ENCODE measurements at regions not wholly inside any gene's neighbourhood (a gene's known extent, or its start where the extent isn't known, plus 50 kb on each side); places are given as distances from the start of the nearest gene placed in this dataset.
"Not testable (repeated sequence)": the region's sequence is repeated elsewhere in the genome, so short reads cannot be mapped to it uniquely, and the experiment has no call there.

DNA sequence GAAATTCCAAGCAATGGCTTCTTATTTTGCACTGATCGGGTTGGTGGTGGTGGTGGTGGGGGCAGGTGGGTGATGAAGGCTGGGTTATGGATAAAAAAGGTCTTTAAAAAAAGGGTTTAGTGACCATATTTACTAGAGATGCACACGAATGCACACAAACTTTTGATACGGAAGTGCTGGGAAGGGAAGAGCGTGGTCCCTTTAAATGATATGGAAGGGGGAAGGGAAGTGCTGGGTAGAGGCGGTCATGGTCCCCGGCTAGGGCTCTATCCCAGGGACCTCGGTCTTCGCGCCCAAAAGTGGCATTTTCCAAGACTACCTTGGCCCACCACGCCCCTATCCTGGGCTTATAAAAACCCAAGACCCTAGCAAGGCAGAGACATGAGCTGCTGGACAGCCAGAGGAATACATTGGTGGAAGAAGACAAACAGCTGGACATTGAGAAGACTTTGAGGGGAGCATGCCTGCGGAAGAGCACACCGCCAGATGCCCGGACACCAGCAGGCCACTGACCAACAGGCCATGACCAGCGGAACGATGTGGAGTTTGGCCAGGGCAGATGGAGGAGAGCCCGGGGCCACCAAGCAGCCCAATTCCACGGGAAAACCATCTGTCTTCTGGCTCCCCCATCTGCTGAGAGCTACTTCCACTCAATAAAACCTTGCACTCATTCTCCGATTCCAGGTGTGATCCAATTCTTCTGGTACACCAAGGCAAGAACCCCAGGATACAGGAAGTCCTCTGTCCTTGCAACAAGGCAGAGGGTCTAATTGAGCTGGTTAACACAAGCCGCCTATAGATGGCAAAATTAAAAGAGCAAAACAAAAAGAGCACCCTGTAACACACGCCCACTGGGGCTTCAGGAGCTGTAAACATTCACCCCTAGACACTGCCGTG lies 1720.2 kb downstream of the MRPL39 start:
- DNase-seq (ENCODE audit: low spot score), result no peak

DNA sequence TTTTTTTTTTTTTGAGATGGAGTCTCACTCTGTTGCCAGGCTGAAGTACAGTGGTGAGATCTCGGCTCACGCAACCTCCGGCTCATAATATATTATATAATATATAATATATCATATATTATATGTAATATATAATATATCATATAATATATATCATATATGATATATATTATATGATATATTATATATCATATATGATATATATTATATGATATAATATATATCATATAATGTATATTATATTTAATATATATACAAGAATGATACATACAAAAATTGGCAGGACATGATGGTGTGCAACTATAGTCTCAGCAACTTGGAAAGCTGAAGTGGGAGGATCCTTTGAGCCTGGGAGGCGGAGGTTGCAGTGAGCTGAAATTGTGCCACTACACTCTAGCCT lies 1725.5 kb downstream of the MRPL39 start:
- no peak for DNase-seq (ENCODE audit: low spot score)

DNA sequence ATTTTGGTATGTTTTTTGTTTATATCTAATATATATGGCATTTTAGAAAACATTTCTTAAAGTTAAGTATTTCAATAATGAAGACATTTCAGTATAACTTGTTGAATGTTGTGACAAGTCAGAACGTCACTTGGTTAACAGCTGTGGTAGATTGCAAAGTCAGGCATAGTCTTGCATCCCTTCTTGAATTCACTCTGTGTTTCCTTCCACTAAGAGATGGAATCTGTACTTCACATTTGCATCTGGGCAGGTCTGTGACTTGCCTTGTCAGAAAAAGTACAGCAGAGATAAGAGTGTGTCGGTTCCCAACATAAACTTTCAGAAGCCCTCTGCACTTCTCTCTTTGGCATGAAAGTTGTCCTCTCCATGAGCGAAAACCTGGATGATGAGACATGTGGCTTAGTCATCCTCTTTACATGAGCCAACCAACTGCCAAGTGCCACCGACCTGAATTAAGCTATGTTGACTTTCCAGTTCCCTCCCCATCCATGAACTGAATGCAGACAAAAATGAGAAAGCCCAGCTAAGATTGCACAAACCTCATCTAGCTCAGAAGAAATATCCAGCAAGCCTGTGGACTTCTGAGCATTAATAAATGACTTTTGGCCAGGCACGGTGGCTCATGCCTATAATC lies 1730.2 kb downstream of the MRPL39 start:
- no peak for DNase-seq (ENCODE audit: low spot score)

DNA sequence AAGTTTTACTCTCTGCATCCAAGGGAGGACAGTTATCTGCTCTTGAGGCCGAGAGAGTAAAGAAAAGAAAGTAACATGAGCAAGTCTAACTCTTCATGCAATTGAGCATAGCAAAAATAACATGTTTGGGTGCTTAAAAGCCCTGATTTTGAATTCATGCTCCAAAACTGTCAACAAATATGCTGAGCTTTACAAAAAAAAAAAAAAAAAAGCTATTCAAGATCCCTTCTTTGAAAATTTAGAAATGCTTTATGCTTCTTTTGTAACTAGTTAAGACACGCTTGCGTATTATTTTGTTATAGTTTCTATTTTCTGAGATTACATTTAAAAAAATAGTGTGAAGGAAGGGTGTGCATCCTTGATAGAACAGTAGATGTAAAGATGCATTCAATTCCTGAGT lies 1733.0 kb downstream of the MRPL39 start:
- DNase-seq (ENCODE audit: low spot score), result no peak

DNA sequence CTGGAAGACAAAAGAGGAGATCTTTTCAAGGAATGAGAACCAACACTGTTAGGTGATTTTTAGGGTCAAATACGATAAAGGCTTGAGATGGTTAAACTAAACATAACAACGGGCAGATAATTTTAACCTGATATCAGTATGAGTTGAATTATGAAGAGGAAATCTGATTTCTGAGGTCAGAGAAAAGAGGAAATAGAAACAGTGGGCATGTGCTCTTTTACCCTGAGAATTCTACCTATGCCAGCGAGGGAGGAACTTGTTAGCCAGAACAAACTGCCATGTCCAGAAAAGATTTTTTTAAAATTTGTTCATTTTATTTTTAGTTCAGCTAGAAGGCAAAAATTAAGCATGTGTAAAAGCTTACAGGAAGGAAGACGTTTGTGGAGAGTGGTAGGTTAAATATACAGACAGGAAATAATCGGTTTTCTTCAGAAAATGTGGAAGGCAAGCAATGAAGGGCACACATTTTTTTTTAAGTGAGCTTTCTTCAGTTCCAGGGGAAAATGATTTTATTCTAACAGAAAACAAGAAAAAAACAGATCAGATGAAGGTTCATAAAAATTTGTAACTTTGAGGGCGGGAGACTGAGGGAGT lies 1745.3 kb downstream of the MRPL39 start:
- DNase-seq (ENCODE audit: low spot score), result no peak

DNA sequence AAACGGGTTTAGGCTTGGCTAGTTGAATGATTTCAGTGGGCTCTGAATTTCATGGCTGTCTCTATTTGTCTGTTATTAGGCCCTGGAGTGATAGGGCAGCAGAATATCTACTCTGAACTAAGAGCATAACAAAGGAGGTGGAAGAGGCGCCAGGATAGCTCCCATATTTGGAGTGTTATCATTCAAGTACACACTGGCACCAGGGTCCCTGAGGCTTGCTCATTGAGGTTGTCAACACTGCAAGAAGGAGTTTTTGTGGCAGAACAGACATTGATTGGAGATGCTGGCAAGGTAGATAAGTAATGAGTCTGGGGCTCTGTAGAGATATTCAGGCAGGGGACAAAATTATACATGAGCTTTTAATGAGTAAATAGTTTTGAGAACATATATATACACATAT lies 1748.4 kb downstream of the MRPL39 start:
- no peak for DNase-seq (ENCODE audit: low spot score)

DNA sequence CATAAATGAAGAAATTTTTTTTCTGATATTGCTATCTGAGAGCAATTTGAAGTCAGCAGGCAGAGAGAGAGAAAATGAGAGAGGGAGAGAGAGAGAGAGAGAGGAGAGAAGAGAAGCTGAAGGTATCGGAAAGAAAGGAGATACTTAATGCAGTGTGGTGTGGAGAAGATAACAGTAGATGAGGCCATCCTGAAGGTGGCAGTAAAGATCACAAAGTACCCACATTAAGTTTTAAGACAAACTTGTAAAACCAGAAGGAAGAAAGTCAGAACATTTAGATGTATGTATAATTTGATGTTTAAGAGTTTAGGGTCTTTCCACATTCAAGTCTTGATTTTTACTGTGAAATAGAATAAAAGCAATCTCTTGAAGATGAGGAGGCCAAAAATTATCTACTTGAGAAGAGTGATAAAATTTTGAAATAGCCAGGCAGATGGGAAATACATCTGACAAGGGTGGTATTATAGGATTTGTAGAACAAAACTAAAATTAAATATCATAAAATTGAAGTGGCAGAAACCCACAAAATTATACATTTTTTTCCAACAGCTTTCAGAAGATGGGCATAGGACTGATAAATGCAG lies 1753.4 kb downstream of the MRPL39 start:
- no peak for DNase-seq (ENCODE audit: low spot score)

DNA sequence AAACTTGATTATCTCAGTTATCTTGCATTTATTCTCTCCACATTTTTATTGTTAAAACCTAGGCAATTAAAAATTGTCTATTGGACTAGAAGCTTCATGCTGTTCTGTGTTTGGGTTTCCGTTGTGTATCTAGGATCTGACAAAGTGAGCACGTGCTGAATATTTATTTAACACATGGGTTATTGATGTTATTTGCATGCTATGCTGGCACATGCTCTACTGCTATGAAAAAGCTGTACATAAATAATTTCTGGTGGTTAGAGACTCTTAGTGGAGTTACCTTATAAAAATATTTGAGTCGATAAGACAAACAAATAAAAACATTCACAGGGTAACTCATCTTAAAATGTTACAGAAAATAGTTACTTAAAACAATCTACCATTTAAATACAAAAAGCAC lies 1769.7 kb downstream of the MRPL39 start:
- no peak for DNase-seq (ENCODE audit: low spot score)

DNA sequence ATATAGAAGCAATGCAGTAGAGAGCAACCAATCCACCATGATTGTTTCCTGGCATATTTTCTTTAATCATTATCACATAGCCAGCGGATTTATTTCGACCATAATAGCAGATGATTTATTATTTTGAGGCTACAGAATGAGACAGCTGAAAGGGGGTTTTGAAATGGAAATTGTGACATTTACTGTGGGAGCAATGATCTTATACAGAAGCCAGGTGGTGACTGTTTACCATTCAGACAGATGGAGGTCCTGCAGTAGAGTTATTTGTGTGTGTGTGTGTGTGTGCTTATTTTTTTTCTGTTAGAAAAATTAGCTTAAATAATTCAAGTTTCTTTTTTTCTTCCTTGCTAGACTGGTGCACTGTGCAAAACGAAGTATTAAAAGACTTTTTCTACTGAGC lies 1784.5 kb downstream of the MRPL39 start:
- no peak for DNase-seq (ENCODE audit: low spot score)

DNA sequence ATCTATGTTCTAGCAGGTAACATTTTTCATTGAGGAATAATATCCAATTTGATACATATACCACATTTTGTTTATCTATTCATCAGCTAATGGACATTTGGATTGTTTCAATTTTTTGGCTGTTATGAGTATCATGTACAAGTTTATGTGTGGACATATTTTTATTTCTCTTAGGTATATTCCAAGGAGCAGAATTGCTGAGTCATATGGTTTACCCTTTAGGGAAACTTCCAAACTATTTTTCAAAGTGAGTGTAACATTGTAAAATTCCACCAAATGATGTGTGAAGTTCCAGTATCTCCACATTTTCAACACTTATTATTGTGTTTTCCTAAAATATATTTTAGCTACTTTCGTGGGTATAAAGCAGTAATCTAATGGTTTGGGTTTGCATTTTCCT lies 1789.9 kb downstream of the MRPL39 start:
- no peak for DNase-seq (ENCODE audit: low spot score)

DNA sequence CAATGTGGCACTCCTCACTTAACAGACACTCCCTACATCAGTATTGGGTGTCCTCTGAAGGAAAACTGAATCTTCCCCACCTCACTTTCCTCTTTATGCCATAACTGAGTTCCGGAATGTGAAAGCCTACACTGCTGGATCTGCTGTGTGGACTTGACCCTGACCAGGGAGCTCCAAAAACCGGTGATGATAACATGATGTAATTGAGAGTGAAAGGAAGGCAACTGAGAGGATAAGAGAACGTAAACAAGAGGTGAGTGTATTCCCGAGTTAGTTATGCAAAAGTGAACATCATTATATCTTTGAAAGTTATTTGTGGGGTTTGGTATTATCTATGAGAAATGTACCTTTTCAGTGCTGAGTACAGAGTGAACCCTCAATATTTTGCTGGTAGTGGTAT lies 1794.8 kb downstream of the MRPL39 start:
- no peak for DNase-seq (ENCODE audit: low spot score)

DNA sequence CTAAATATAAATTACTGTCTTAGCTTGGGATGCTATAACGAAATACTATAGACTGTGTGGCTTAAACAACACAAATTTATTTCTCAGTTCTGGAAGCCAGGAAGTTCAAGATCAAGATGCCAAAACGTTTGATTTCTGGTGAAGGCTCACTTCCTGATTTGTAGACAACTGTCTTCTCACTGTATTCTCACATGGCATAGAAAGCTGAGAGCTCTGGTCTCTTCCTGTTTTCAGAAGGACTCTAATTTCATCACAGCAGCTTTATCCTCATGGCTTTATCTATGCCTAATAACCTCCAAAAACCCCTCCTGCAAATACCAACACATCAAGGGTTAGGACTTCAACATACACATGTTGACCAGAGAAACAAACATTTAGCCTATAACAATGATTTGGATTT lies 1795.5 kb downstream of the MRPL39 start:
- no peak for DNase-seq (ENCODE audit: low spot score)

DNA sequence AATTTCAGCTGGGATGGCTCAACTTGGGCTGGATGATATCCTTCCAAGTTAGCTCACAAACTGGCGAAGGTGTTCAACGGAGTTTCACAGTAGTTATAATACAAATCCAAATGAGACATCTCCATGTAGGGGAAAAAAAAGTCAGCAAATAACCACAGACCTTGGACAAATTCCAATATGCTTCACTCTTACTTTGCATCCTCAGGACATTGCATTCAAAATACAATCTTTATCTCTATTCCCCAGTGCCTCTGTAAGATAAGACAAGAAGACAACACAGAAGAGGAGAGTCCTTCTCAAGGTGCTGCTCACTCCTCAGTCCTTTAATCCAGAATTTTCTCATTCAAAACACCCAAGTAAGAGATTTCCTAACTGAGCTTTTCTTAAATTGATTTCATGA lies 1797.7 kb downstream of the MRPL39 start:
- DNase-seq (ENCODE audit: low spot score), result no peak

DNA sequence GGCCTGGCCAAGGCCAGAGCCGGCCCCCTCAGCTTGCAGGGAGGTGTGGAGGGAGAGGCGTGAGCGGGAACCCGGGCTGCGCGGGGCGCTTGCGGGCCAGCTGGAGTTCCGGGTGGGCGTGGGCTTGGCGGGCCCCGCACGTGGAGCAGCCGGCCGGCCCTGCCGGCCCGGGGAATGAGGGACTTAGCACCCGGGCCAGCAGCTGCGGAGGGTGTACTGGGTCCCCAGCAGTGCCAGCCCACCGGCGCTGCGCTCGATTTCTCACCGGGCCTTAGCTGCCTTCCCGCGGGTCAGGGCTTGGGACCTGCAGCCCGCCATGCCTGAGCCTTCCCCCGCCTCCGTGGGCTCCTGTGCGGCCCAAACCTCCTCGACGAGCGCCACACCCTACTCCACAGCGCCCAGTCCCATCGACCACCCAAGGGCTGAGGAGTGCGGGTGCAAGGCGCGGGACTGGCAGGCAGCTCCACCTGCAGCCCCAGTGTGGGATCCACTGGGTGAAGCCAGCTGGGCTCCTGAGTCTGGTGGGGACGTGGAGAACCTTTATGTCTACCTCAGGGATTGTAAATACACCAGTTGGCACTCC lies 1800.2 kb downstream of the MRPL39 start:
- DNase-seq (ENCODE audit: low spot score), result not testable (repeated sequence)

DNA sequence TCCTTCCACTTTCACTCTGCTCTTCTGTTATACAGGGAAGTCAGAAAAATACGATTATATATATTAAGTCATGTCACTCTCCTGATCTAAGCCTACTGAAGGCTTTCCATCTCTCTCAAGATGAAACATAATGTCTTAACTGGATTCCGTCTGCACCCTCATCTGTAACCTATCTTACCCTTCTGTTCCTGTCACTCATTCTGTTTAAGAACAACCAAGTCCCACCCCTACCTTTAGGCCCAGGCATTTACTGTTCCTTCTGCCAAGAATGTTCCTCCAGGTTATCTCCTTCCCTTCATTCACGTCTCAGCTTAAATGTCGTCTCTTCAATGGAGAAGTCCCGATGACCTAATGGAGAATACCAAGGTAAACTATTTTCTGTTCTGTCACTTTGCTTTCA lies 1802.4 kb downstream of the MRPL39 start:
- DNase-seq (ENCODE audit: low spot score), result no peak

DNA sequence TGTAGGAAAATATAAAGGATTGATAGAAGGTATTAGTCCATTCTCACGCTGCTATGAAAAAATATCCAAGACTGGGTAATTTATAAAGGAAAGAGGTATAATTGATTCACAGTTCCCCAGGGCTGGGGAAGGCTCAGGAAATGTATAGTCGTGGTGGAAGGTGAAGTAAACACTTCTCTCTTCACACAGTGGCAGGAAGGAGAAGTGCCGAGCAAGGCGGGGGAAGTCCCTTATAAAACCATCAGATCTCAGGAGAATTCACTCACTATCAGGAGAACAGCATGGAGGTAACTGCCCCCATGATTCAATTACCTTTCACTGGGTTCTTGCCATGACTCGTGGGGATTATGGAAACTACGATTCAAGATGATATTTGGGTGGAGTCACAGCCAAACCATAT lies 1806.0 kb downstream of the MRPL39 start:
- DNase-seq (ENCODE audit: low spot score), result no peak

DNA sequence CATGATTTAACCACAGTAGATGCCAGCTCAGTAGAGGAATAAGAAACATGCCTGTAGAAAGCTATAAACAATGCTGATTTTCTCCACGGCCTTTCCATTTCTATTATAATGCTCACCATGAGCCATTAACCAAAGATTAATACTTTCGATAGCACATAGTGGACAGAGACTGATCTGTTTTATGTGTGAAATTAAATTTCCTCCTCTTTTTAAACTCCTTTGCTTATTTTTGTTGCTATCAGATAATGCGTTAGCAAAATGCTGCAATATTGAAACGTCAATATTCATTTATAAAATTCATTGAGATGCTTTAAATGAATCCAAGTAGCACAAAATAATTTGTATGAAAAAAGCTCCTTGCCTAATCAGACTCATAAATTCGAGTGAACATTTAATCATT lies 1807.9 kb downstream of the MRPL39 start:
- no peak for DNase-seq (ENCODE audit: low spot score)

DNA sequence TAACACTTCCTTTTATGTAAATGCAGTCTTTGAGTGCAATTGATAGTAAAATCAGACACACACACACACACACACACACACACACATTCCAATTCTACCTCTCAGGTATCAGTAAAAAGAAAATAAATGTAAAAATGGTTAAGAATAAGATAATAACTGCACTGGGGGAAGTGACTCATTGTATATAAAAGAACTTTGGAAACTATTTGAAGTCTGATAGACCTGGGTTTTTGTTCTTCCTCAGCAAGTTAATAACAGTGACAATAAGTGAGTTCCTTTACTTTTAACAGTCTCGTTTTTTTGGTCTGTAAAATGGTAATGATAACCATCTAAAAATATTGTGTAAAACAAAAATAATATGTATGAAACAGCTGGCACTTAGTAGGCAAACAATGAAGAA lies 1815.0 kb downstream of the MRPL39 start:
- DNase-seq (ENCODE audit: low spot score), result no peak

DNA sequence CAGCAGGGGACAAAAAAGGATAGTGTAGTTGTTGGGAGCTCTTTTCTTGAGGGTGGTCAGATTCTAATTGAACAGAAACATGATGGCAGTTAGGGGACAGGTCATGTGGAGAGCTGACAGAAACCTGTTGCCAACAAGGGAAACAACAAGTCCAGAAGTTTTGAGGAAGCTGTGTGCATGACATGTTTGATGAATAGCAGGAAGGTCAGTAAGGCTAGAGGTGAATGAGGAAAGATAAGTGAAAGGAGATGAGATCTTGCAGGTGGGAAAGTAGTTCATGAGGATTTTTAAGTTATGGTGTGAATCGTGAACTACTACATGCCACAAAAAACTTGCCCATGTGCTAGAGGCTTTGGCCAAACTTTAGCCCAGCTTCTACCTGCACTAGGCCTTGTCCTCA lies 1817.4 kb downstream of the MRPL39 start:
- DNase-seq (ENCODE audit: low spot score), result no peak

DNA sequence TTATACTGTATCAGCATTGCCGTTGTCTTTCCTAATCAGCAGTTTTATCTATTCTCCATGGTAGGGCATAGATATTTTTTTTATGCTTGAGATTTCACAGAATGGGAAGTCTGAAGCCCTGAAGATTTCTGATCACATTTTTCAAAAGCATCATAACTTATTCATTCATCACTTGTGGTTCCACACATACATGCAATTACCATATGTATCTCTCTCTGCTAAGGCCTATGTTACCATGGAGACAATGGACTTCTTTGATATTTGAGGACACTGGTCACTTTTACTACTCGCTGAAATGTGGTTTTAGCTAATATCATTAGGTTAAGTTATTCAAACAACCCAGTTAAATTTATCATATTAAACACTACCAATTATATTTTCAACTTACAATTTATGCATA lies 1827.0 kb downstream of the MRPL39 start:
- no peak for DNase-seq (ENCODE audit: low spot score)

DNA sequence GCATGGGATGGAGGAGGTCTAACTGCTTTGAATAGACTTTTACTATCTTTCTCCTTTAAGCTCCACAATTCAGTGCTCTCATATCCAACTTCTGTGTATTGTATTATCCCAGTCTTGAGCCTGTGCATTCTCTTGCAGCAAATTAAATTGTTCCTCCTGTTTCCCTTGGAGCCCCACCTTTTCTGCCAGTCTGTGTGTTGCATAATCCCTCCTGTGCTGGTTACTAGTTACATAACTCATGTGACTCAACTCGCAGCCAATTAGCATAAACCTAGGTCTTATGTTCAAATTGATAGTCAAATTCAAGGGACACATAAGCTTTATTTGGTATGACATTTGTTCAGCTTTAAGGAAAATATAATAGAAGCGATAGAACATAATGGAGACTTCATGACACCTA lies 1863.5 kb downstream of the MRPL39 start:
- no peak for DNase-seq (ENCODE audit: low spot score)

DNA sequence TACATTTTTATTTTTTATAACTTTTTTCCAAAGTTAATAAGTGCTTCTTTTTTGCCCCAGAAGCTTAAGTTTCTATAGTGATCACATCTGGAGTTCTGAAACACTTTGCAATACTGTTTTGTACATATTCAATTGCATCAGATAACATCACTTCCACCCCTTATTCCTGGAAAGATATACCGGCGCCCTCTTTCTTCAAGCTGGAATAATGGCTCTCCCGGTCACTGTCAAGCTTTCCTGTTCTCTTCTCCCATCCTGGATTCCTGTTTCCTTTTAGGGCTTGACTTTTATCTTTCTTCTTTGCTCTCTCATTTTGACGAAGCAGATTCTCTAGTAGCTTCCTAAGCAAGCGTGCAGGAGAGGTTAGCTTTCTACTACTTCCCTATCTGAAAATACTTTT lies 1866.8 kb downstream of the MRPL39 start:
- DNase-seq (ENCODE audit: low spot score), result no peak

DNA sequence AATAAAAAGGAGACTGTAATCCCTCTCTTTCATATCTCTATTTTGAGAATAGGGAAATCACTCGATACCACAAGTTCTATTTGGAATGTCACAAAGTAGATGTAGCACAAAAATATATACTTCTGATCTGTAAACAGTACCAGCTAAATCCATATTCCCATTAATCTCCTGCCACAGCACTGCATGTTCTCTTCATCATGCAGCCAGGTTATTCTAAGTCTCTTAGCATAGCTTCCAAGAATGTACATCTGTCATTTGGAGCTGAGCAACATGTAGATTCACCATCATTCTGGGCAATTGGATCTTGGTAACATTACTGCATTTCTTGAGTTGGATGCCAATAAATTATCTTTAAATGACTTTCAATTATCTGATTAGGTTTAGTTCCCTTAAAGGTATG lies 1874.5 kb downstream of the MRPL39 start:
- DNase-seq (ENCODE audit: low spot score), result no peak
